T1000 (cell line): ENCODE measurements at regions not wholly inside any gene's neighbourhood (a gene's known extent, or its start where the extent isn't known, plus 50 kb on each side); places are given as distances from the start of the nearest gene placed in this dataset.
"Not testable (repeated sequence)": the region's sequence is repeated elsewhere in the genome, so short reads cannot be mapped to it uniquely, and the experiment has no call there.

Experiments
- DNase-seq: peaks from one replicate; lab custom pipeline; 2025; ENCODE audit warnings: mixed read lengths; lab: John Stamatoyannopoulos, UW

DNA sequence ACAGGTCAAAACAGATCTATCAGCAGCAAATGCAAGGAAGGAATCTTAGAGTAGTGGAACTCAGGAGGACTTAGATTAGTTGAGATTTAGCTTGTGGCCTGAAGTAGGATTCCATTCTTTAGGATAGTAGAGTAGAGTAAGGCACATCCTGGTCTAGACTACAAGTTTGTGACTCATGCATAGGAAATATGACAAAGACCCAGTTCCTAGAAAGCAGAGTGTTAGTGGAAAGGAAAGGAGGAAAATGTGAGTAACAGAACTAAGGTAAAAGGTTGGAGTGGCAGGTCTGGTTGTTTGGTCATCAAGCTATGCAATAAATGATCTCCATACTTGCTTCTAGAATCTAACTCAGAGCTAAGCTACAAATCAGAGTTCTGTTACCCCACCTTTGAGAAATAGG lies 595.0 kb downstream of the ACTRT1 start:
- DNase-seq, result no peak

DNA sequence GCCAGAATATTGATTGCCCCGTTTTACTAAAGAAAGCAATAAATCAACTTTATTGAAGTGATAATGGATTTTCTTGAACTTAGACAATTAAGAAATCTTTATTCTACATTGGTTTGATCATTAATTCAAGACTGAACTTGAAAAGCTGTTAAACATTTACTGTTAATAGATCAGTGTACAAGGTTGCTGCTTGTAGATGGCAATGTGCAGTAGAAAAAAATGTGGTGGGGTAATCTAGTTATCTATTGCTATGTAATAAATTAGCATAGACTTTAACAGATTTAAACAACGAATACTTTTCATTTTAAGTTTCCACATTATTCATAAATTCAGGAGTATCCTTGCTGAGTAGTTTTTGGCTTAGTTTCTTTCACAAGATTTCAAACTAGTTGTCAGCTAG lies 612.5 kb downstream of the ACTRT1 start:
- DNase-seq, result no peak

DNA sequence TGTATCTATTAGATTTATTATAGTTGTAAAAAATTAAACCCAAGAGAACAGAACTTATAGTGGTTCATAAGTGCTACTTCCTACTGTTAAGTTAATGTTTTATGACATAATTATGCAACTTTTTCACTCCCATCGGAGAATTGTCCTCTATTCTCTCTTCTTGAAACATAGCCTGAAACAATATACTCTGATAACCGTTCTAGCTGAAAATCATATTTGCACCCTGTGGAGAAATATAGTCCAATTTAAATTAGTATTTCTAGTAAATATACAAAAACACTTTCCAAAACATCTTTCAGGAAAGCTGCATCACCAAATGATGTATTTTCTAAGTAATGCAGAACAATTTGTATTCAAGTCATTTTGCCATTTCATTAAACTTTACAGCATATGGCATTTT lies 586.4 kb downstream of the PRR32 start:
- DNase-seq, result no peak

DNA sequence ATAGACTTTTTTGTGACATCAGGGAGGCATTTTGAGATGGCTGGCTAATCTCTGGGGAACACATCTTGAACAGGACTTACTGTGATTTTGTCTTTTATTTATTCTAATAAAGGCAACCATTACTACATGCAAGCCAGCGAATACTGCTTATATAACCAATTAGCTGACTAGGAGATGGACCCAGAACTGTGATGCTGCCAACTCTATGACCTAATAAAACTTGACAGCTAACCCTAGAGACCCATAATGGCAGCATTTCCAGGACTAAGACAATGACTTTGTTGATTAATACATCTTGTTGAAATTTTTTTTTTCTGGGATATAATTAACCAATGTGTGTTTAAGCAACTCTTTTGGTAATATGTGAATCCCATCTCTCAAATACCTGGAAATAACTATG lies 584.6 kb downstream of the PRR32 start:
- no peak for DNase-seq

DNA sequence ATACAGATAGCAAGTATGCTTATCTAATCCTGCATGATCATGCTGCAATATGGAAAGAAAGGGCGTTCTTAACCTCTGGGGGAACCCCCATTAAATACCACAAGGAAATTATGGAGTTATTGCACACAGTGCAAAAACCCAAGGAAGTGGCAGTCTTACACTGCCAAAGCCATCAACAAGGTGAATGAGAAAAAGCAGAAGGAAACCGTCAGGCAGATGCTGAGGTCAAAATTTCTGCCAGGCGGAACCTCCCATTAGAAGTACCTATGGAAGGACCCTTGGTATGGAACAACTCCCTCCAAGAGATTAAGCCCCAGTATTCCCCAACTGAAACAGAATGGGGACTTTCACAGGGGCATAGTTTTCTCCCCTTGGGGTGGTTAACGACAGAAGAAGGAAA lies 580.7 kb downstream of the PRR32 start:
- DNase-seq, result not testable (repeated sequence)

DNA sequence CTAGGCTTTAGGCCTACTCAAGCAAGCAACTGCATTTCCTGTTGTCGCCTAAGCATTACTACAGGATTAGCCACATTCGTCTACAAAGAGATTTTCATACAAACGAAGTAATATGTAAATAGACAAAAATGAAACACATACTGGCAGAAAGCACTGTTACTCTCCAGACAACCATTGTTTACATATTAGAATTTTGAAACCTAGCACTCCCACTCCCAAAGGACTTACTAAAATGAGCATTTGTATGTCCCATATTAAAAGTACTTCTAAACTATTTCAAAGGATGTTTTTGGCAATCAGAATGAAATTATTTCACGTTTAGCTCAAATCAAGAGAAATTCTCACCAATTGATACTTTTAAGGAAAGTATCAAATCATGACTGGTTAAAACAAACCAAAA lies 570.8 kb downstream of the PRR32 start:
- DNase-seq, result no peak

DNA sequence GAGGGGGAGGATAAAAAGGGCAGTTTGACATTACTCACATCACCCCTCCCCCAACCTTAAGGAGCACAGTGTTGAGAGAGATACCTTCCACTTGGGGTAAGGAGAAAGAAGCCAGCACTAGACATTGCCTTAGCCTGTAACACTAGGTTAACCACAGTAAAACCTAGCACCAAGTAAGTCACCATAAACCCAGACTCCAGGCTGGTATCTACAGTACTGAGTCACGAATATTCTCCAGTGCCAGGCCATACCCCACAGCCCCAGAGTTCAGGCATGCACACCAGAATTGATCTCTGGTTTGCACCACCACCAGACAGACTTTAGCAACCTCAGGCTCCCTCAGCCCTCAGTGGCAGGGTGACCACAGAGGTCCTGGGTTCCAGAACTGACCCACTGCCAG lies 570.4 kb downstream of the PRR32 start:
- DNase-seq, result no peak
